GM06990 (cell line): ENCODE measurements at regions not wholly inside any gene's neighbourhood (a gene's known extent, or its start where the extent isn't known, plus 50 kb on each side); places are given as distances from the start of the nearest gene placed in this dataset.

Experiments used
- DNase-seq: peaks from one replicate; pipeline ENCODE4 v3.0.0-alpha.2; 2011; ENCODE audit not compliant: insufficient read length; ENCODE audit errors: extremely low read depth
- H3K27me3 ChIP-seq: replicated peaks from 2 replicates; pipeline ENCODE4 v1.6.0; 2011; ENCODE audit warnings: low read length; ENCODE audit not compliant: control insufficient read depth, insufficient read depth
- H3K36me3 ChIP-seq: 2 replicates; pipeline ENCODE4 v1.5.1; 2011; ENCODE audit warnings: low read length; ENCODE audit not compliant: control insufficient read depth, insufficient read depth
- H3K4me3 ChIP-seq: replicated peaks from 2 replicates; pipeline ENCODE4 v1.5.1; 2011; ENCODE audit warnings: low read depth, mild to moderate bottlenecking, control low read depth, low read length
- CTCF ChIP-seq: IDR thresholded peaks from 2 replicates; pipeline ENCODE4 v1.5.1; 2011; ENCODE audit warnings: low read length, control low read depth, mild to moderate bottlenecking, inconsistent platforms; ENCODE audit not compliant: insufficient read depth, poor library complexity, severe bottlenecking

- no peak overlapping the region for H3K4me3 ChIP-seq
- H3K36me3 ChIP-seq = no peaks in the 10 kb centered on the region
- TF ChIP-seq CTCF = no peak
- H3K27me3 ChIP-seq = no peaks in the 10 kb centered on the region
- DNase-seq = no peak
These were observed 1023.4 kb upstream of the NR2F2 start for GRCh38 chr15:95307115-95307514.

GRCh38 chr15:95319242-95319641 is 1011.3 kb upstream of the NR2F2 start:
- TF ChIP-seq CTCF = no peak
- no peak for DNase-seq
- Histone ChIP-seq H3K27me3 (no peaks in the 10 kb centered on the region), H3K36me3 (no peaks in the 10 kb centered on the region), H3K4me3 (no peak overlapping the region)

GRCh38 chr15:95323796-95324195 is 1006.7 kb upstream of the NR2F2 start:
- Histone ChIP-seq H3K4me3 (no peak overlapping the region), H3K27me3 (no peaks in the 10 kb centered on the region), H3K36me3 (no peaks in the 10 kb centered on the region)
- no peak for DNase-seq
- no peak for TF ChIP-seq CTCF

DNA sequence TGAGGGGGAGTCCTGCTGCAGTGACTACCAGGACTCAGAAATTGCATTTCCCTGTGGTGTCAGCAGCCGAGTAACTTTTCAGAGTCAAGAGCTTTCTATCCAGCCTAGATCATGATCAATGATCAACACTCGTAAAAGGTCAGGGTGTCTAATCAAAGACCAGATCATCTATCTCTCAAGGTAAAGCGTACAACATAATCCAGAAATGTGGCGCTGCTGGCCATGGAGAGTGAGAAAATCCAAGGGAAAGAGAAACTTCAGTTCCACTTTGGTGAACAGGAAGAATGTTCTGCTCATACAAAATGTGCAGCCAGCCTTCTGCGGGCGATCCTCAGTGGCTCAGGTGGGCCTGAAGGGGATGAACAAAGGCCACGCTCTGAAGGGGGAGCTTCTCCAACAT is 1005.8 kb upstream of the NR2F2 start:
- TF ChIP-seq CTCF = no peak

DNA sequence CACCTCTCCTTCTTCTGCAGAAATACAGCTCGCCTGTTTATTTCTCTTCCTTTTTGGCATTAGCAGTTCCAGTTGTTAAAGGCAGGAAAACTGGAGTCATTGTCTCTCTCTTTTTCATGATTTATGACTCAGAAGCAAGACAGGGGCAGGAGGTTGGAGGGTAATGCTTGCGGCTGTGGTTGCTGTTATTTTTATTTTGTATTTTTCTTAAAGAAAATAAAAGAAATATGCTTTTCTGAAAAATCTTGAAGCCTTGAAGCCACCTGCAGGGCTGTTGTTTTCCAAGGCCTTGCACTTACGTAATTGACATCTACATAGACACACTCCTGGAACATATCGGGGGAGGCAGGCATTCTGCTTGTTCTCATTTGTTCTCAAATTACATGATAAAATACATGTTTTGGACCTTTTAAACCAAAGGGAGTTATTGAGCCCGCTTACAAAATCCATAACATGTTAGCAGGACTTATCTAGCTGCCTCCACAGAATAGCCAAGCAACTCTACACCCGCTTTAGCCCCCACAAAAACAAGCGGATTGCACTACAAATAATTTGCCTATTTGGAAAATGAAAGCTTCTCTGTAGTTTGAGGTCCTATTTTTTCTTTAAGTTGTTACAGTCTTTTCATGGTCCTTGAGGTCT is 1004.6 kb upstream of the NR2F2 start:
- DNase-seq = no peak
- H3K36me3 ChIP-seq = no peaks in the 10 kb centered on the region
- H3K4me3 ChIP-seq = no peak overlapping the region
- TF ChIP-seq CTCF = no peak
- no peaks in the 10 kb centered on the region for H3K27me3 ChIP-seq

More for the DNA sequence above, 1005.8 kb upstream of the NR2F2 start:
- no peak for DNase-seq
- H3K27me3 ChIP-seq = no peaks in the 10 kb centered on the region
- no peak overlapping the region for H3K4me3 ChIP-seq
- H3K36me3 ChIP-seq = no peaks in the 10 kb centered on the region
